ENCODE measurements at regions not wholly inside any gene's neighbourhood (a gene's known extent, or its start where the extent isn't known, plus 50 kb on each side); places are given as distances from the start of the nearest gene placed in this dataset.

- H3K36me3 ChIP-seq (ENCODE audit: insufficient read depth, low read length, poor library complexity, severe bottlenecking): no peaks in the 10 kb centered on the region
- H3K4me3 ChIP-seq (ENCODE audit: low read depth, low read length, poor library complexity, severe bottlenecking): no peak overlapping the region
- no peaks in the 10 kb centered on the region for H3K9me3 ChIP-seq (ENCODE audit: low read depth, low read length, poor library complexity, severe bottlenecking)
- DNase-seq (ENCODE audit: low spot score): no peak
- no peaks in the 10 kb centered on the region for H3K4me1 ChIP-seq (ENCODE audit: insufficient read depth, low read length, poor library complexity, severe bottlenecking)
- ChIA-PET POLR2A (ENCODE audit: low non-redundant PET) (no interaction called here), CTCF (no interaction called here)
- TF ChIP-seq EZH2 (IDR thresholded peaks at IDR 0.05; ENCODE audit: borderline replicate concordance, low read depth, low read length, poor library complexity, severe bottlenecking): no peak
- TF ChIP-seq, protein P1, sequence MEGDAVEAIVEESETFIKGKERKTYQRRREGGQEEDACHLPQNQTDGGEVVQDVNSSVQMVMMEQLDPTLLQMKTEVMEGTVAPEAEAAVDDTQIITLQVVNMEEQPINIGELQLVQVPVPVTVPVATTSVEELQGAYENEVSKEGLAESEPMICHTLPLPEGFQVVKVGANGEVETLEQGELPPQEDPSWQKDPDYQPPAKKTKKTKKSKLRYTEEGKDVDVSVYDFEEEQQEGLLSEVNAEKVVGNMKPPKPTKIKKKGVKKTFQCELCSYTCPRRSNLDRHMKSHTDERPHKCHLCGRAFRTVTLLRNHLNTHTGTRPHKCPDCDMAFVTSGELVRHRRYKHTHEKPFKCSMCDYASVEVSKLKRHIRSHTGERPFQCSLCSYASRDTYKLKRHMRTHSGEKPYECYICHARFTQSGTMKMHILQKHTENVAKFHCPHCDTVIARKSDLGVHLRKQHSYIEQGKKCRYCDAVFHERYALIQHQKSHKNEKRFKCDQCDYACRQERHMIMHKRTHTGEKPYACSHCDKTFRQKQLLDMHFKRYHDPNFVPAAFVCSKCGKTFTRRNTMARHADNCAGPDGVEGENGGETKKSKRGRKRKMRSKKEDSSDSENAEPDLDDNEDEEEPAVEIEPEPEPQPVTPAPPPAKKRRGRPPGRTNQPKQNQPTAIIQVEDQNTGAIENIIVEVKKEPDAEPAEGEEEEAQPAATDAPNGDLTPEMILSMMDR (conservative IDR thresholded peaks at IDR 0.05; ENCODE audit: low read depth, low read length): no peak
- no peaks in the 10 kb centered on the region for H3K27me3 ChIP-seq (replicated peaks; ENCODE audit: insufficient read depth, low read depth, low read length, poor library complexity)
- intact Hi-C loops (cut with micrococcal nuclease; ENCODE audit: unreplicated experiment): no loop called here
- H3K27ac ChIP-seq (ENCODE audit: low read depth, low read length, poor library complexity, severe bottlenecking): no peak overlapping the region
- BruUV-seq (replicated peaks): no TSS peak
Measured at GRCh38 chr3:110612045-110612444, 459.6 kb upstream of the NECTIN3 start.

- ChIA-PET CTCF (no interaction called here), POLR2A (ENCODE audit: low non-redundant PET) (no interaction called here)
- Histone ChIP-seq H3K36me3 (ENCODE audit: insufficient read depth, low read length, poor library complexity, severe bottlenecking) (no peaks in the 10 kb centered on the region), H3K9me3 (ENCODE audit: low read depth, low read length, poor library complexity, severe bottlenecking) (no peaks in the 10 kb centered on the region), H3K27ac (ENCODE audit: low read depth, low read length, poor library complexity, severe bottlenecking) (no peak overlapping the region), H3K27me3 (replicated peaks; ENCODE audit: insufficient read depth, low read depth, low read length, poor library complexity) (no peaks in the 10 kb centered on the region), H3K4me1 (ENCODE audit: insufficient read depth, low read length, poor library complexity, severe bottlenecking) (no peaks in the 10 kb centered on the region), H3K4me3 (ENCODE audit: low read depth, low read length, poor library complexity, severe bottlenecking) (no peak overlapping the region)
- intact Hi-C loops (cut with micrococcal nuclease; ENCODE audit: unreplicated experiment): no loop called here
- no peak for TF ChIP-seq EZH2 (IDR thresholded peaks at IDR 0.05; ENCODE audit: borderline replicate concordance, low read depth, low read length, poor library complexity, severe bottlenecking)
- TF ChIP-seq, protein P1 (conservative IDR thresholded peaks at IDR 0.05; ENCODE audit: low read depth, low read length): no peak
- no peak for DNase-seq (ENCODE audit: low spot score)
- no TSS peak for BruUV-seq (replicated peaks)
Measured at GRCh38 chr3:110614186-110614585, 457.4 kb upstream of the NECTIN3 start.

DNA sequence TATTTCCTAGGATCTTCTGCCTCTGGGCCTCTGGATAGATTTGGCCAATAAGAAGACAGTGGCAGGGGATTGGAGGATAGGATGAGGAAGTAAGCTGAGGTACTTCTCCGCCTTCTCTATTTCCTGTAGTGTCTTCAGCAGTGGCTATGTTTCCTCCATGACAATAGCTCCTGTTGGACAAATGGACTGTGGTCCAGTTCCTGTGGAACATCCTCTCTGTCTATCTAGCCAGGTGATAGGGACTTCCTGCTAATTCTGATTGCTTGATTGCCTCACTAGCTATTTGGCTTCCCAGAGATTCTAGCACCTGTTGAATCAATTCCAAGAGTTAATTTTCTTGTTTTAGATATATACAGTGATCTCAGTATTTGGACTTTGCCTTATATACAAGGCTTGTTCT, 456.2 kb upstream of the NECTIN3 start:
- CTCF ChIA-PET: no interaction called here
- POLR2A ChIA-PET (ENCODE audit: low non-redundant PET): interaction anchor here (0.6 kb wide), 1 partner anchor 1730 kb away, joined by 3 read pairs; no protein-coding TSS in a partner anchor

More for the DNA sequence above, 456.2 kb upstream of the NECTIN3 start:
- no peak overlapping the region for H3K27ac ChIP-seq (ENCODE audit: low read depth, low read length, poor library complexity, severe bottlenecking)
- H3K4me3 ChIP-seq (ENCODE audit: low read depth, low read length, poor library complexity, severe bottlenecking): no peak overlapping the region
- TF ChIP-seq, protein P1 (conservative IDR thresholded peaks at IDR 0.05; ENCODE audit: low read depth, low read length): no peak
- no peak for TF ChIP-seq EZH2 (IDR thresholded peaks at IDR 0.05; ENCODE audit: borderline replicate concordance, low read depth, low read length, poor library complexity, severe bottlenecking)
- no peaks in the 10 kb centered on the region for H3K27me3 ChIP-seq (replicated peaks; ENCODE audit: insufficient read depth, low read depth, low read length, poor library complexity)
- no peaks in the 10 kb centered on the region for H3K4me1 ChIP-seq (ENCODE audit: insufficient read depth, low read length, poor library complexity, severe bottlenecking)
- DNase-seq (ENCODE audit: low spot score): no peak
- intact Hi-C loops (cut with micrococcal nuclease; ENCODE audit: unreplicated experiment): no loop called here
- no TSS peak for BruUV-seq (replicated peaks)
- H3K9me3 ChIP-seq (ENCODE audit: low read depth, low read length, poor library complexity, severe bottlenecking): no peaks in the 10 kb centered on the region
- H3K36me3 ChIP-seq (ENCODE audit: insufficient read depth, low read length, poor library complexity, severe bottlenecking): no peaks in the 10 kb centered on the region

All from A673 (cell line).